ENCODE measurements at regions not wholly inside any gene's neighbourhood (a gene's known extent, or its start where the extent isn't known, plus 50 kb on each side); places are given as distances from the start of the nearest gene placed in this dataset.

DNA sequence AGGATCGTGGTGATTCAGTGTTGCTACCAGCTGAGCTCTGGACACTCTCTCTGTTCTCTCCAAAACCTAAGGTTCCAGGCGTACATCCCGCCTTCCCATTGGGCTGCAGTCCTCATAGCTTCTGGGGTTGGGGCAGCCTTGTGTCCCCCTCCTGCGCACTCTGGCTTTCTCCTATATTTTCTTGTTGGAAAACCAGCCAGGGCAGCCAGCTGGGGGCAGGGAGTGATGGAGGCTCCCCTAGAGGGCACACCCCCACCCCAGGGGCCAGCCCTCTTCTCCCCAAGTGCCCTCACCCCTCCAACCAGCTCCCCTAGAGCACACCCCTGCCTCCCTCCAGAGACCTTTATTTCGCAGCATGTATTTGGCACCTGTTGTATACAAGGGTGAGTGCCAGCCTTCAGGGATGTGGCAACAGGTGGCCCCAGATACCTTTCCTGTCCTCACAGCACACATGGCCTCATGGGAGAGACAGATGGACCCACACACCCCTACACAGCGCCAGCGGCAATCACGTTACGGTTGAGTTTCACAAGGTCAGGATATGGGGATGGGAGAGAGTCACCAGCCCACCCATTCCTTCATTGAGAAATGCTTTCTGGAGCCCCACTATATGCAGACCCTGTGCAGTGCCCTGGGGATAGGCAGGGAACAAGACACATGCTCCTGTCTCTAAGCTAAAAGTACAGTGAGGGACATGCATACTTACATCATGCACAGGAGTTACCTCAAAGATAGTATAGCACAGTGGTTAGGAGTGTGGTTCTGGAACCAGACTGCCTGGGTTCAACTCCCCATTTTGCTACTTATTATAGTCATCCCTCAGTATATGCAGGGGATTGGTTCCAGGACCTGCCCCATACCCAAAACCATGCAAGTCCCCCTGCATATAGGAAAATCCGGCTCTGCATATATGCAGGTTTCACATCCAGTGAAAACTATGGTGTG lies 141.1 kb downstream of the PHETA1 start:
- TF ChIP-seq, protein P1, sequence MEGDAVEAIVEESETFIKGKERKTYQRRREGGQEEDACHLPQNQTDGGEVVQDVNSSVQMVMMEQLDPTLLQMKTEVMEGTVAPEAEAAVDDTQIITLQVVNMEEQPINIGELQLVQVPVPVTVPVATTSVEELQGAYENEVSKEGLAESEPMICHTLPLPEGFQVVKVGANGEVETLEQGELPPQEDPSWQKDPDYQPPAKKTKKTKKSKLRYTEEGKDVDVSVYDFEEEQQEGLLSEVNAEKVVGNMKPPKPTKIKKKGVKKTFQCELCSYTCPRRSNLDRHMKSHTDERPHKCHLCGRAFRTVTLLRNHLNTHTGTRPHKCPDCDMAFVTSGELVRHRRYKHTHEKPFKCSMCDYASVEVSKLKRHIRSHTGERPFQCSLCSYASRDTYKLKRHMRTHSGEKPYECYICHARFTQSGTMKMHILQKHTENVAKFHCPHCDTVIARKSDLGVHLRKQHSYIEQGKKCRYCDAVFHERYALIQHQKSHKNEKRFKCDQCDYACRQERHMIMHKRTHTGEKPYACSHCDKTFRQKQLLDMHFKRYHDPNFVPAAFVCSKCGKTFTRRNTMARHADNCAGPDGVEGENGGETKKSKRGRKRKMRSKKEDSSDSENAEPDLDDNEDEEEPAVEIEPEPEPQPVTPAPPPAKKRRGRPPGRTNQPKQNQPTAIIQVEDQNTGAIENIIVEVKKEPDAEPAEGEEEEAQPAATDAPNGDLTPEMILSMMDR (IDR thresholded peaks at IDR 0.05) = no peak
- no peak for TF ChIP-seq ZFX (IDR thresholded peaks at IDR 0.05; ENCODE audit: borderline replicate concordance)
